ENCODE measurements at regions not wholly inside any gene's neighbourhood (a gene's known extent, or its start where the extent isn't known, plus 50 kb on each side); places are given as distances from the start of the nearest gene placed in this dataset.

DNA sequence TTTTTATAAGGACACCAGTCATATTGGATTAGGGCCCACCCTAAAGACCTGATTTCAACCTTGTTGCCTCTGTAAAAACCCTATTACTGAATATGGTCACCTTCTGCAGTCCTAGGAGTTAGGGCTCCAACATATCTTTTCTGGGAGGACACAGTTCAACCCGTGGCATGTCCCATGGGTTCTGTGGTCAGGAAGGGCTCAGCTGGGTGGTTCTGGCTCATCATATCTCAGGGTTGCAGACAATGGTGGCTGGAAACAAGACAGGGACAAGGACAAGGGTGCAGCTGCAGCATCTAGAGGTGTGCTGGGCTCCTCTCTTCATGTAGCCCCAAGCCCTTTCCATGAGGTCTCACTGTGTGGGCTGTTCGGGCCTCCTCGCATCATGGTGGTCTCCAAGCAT, 63.1 kb upstream of the FOXF1 start:
- Histone ChIP-seq H3K27ac (ENCODE audit: control insufficient read depth, insufficient read depth) (no peak overlapping the region), H3K79me2 (ENCODE audit: control insufficient read depth, insufficient read depth, low read length) (no peaks in the 10 kb centered on the region), H3K27me3 (replicated peaks in 1 of 2; ENCODE audit: control insufficient read depth in 2 of 2, insufficient read depth in 2 of 2, low read length in 1 of 2) (peaks cover 3 to 6% of the 10 kb centered on the region in 2 experiments; a peak in 3 of 4 replicates), H3K36me3 (ENCODE audit: control insufficient read depth in 2 of 2, insufficient read depth in 2 of 2, low read length in 1 of 2) (no peaks in the 10 kb centered on the region), H4K20me1 (ENCODE audit: control insufficient read depth, insufficient read depth) (no peaks in the 10 kb centered on the region), H3K4me3 (no peak overlapping the region), H3K4me2 (ENCODE audit: control insufficient read depth, insufficient read depth) (no peak overlapping the region), H3K9me3 (replicated peaks; ENCODE audit: control insufficient read depth, insufficient read depth, low read length) (no peaks in the 10 kb centered on the region), H3K9ac (ENCODE audit: control insufficient read depth, insufficient read depth, low read length) (no peak overlapping the region), H3K4me1 (ENCODE audit: control insufficient read depth, insufficient read depth, low read length) (no peaks in the 10 kb centered on the region), H2AFZ (ENCODE audit: control insufficient read depth, low read depth, low read length) (no peak overlapping the region)
- in situ Hi-C loops (cut with MboI) (no loop called here), intact Hi-C loops (cut with micrococcal nuclease; ENCODE audit: unreplicated experiment) (no loop called here)
- 0% methylated on average over 3 of the region's 3 CpGs for WGBS (ENCODE audit: insufficient coverage, insufficient replicate concordance, low lambda C conversion rate, missing lambda C conversion rate)
- BruUV-seq (replicated peaks), result no TSS peak
- ChIA-PET SMC1A (ENCODE audit: uncharacterized antibody, unreplicated experiment) (no interaction called here), POLR2A (no interaction called here), RAD21 (ENCODE audit: unreplicated experiment) (no interaction called here), CTCF (no interaction called here)
- ATAC-seq (no peak), FAIRE-seq (no peak), DNase-seq (ENCODE audit: low read depth, low spot score) (no peak)
- no peak for TF ChIP-seq NFIC (IDR thresholded peaks at IDR 0.05; ENCODE audit: low read depth, low read length)
- TF ChIP-seq, protein P1, sequence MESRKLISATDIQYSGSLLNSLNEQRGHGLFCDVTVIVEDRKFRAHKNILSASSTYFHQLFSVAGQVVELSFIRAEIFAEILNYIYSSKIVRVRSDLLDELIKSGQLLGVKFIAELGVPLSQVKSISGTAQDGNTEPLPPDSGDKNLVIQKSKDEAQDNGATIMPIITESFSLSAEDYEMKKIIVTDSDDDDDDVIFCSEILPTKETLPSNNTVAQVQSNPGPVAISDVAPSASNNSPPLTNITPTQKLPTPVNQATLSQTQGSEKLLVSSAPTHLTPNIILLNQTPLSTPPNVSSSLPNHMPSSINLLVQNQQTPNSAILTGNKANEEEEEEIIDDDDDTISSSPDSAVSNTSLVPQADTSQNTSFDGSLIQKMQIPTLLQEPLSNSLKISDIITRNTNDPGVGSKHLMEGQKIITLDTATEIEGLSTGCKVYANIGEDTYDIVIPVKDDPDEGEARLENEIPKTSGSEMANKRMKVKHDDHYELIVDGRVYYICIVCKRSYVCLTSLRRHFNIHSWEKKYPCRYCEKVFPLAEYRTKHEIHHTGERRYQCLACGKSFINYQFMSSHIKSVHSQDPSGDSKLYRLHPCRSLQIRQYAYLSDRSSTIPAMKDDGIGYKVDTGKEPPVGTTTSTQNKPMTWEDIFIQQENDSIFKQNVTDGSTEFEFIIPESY (IDR thresholded peaks at IDR 0.05), result no peak
- TF ChIP-seq, protein P2, sequence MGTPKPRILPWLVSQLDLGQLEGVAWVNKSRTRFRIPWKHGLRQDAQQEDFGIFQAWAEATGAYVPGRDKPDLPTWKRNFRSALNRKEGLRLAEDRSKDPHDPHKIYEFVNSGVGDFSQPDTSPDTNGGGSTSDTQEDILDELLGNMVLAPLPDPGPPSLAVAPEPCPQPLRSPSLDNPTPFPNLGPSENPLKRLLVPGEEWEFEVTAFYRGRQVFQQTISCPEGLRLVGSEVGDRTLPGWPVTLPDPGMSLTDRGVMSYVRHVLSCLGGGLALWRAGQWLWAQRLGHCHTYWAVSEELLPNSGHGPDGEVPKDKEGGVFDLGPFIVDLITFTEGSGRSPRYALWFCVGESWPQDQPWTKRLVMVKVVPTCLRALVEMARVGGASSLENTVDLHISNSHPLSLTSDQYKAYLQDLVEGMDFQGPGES (IDR thresholded peaks at IDR 0.05), result no peak
- TF ChIP-seq ETV6 (conservative IDR thresholded peaks at IDR 0.05 in 1 of 2, IDR thresholded peaks at IDR 0.05 in 1 of 2; ENCODE audit: borderline replicate concordance in 1 of 2, low read depth in 1 of 2), result no peak
- no peak for TF ChIP-seq YY1 (IDR thresholded peaks at IDR 0.05; ENCODE audit: low read depth, low read length)
- TF ChIP-seq YBX1 (IDR thresholded peaks at IDR 0.05), result no peak
- TF ChIP-seq, protein P3, sequence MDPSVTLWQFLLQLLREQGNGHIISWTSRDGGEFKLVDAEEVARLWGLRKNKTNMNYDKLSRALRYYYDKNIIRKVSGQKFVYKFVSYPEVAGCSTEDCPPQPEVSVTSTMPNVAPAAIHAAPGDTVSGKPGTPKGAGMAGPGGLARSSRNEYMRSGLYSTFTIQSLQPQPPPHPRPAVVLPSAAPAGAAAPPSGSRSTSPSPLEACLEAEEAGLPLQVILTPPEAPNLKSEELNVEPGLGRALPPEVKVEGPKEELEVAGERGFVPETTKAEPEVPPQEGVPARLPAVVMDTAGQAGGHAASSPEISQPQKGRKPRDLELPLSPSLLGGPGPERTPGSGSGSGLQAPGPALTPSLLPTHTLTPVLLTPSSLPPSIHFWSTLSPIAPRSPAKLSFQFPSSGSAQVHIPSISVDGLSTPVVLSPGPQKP (IDR thresholded peaks at IDR 0.05; ENCODE audit: low read depth, low read length), result no peak
- TF ChIP-seq, protein P4, sequence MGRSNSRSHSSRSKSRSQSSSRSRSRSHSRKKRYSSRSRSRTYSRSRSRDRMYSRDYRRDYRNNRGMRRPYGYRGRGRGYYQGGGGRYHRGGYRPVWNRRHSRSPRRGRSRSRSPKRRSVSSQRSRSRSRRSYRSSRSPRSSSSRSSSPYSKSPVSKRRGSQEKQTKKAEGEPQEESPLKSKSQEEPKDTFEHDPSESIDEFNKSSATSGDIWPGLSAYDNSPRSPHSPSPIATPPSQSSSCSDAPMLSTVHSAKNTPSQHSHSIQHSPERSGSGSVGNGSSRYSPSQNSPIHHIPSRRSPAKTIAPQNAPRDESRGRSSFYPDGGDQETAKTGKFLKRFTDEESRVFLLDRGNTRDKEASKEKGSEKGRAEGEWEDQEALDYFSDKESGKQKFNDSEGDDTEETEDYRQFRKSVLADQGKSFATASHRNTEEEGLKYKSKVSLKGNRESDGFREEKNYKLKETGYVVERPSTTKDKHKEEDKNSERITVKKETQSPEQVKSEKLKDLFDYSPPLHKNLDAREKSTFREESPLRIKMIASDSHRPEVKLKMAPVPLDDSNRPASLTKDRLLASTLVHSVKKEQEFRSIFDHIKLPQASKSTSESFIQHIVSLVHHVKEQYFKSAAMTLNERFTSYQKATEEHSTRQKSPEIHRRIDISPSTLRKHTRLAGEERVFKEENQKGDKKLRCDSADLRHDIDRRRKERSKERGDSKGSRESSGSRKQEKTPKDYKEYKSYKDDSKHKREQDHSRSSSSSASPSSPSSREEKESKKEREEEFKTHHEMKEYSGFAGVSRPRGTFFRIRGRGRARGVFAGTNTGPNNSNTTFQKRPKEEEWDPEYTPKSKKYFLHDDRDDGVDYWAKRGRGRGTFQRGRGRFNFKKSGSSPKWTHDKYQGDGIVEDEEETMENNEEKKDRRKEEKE (IDR thresholded peaks at IDR 0.05), result no peak
- TF ChIP-seq, protein P5, sequence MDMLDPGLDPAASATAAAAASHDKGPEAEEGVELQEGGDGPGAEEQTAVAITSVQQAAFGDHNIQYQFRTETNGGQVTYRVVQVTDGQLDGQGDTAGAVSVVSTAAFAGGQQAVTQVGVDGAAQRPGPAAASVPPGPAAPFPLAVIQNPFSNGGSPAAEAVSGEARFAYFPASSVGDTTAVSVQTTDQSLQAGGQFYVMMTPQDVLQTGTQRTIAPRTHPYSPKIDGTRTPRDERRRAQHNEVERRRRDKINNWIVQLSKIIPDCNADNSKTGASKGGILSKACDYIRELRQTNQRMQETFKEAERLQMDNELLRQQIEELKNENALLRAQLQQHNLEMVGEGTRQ (IDR thresholded peaks at IDR 0.05; ENCODE audit: borderline replicate concordance, low read depth, low read length), result no peak
- TF ChIP-seq CEBPB (IDR thresholded peaks at IDR 0.05; ENCODE audit: borderline replicate concordance in 1 of 2, low read depth in 2 of 2, low read length in 2 of 2), result no peak
- TF ChIP-seq BRCA1 (IDR thresholded peaks at IDR 0.05; ENCODE audit: low read depth, low read length), result no peak
- no peak for TF ChIP-seq BCL11A (IDR thresholded peaks at IDR 0.05; ENCODE audit: low read depth, low read length)
- TF ChIP-seq IKZF2 (IDR thresholded peaks at IDR 0.05), result no peak
- TF ChIP-seq, protein P6, sequence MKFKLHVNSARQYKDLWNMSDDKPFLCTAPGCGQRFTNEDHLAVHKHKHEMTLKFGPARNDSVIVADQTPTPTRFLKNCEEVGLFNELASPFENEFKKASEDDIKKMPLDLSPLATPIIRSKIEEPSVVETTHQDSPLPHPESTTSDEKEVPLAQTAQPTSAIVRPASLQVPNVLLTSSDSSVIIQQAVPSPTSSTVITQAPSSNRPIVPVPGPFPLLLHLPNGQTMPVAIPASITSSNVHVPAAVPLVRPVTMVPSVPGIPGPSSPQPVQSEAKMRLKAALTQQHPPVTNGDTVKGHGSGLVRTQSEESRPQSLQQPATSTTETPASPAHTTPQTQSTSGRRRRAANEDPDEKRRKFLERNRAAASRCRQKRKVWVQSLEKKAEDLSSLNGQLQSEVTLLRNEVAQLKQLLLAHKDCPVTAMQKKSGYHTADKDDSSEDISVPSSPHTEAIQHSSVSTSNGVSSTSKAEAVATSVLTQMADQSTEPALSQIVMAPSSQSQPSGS (IDR thresholded peaks at IDR 0.05; ENCODE audit: low read length), result no peak

All from GM12878 (cell line).